ENCODE measurements at regions not wholly inside any gene's neighbourhood (a gene's known extent, or its start where the extent isn't known, plus 50 kb on each side); places are given as distances from the start of the nearest gene placed in this dataset.

GRCh38 chr15:31557899-31558298 lies 231.3 kb downstream of the KLF13 start:
- H2AFZ ChIP-seq (ENCODE audit: low read length, unreplicated experiment): no peak overlapping the region
- H3K36me3 ChIP-seq (ENCODE audit: insufficient read depth, low read length): no peaks in the 10 kb centered on the region
- H3K79me2 ChIP-seq (ENCODE audit: control insufficient read depth, insufficient read depth, low read length, unreplicated experiment): no peaks in the 10 kb centered on the region
- H3K4me1 ChIP-seq (ENCODE audit: control insufficient read depth, insufficient read depth, low read length, unreplicated experiment): peaks cover 6% of the 10 kb centered on the region
- no peaks in the 10 kb centered on the region for H3K27me3 ChIP-seq (ENCODE audit: insufficient read depth, low read length)
- no peak overlapping the region for H3K4me3 ChIP-seq (ENCODE audit: low read depth, low read length)
- no peak overlapping the region for H3K27ac ChIP-seq (ENCODE audit: low read depth, low read length)

- Histone ChIP-seq H3K79me2 (ENCODE audit: control insufficient read depth, insufficient read depth, low read length, unreplicated experiment) (no peaks in the 10 kb centered on the region), H2AFZ (ENCODE audit: low read length, unreplicated experiment) (no peak overlapping the region), H3K27me3 (ENCODE audit: insufficient read depth, low read length) (no peaks in the 10 kb centered on the region), H3K27ac (ENCODE audit: low read depth, low read length) (no peak overlapping the region), H3K36me3 (ENCODE audit: insufficient read depth, low read length) (no peaks in the 10 kb centered on the region), H3K4me1 (ENCODE audit: control insufficient read depth, insufficient read depth, low read length, unreplicated experiment) (peaks cover 5% of the 10 kb centered on the region), H3K4me3 (ENCODE audit: low read depth, low read length) (no peak overlapping the region)
Observed at GRCh38 chr15:31558840-31559239, 232.2 kb downstream of the KLF13 start.

GRCh38 chr15:31559786-31560185 lies 233.2 kb downstream of the KLF13 start:
- no peaks in the 10 kb centered on the region for H3K79me2 ChIP-seq (ENCODE audit: control insufficient read depth, insufficient read depth, low read length, unreplicated experiment)

GRCh38 chr15:31560643-31561042 lies 234.0 kb downstream of the KLF13 start:
- no peaks in the 10 kb centered on the region for H3K4me1 ChIP-seq (ENCODE audit: control insufficient read depth, insufficient read depth, low read length, unreplicated experiment)
- H3K27me3 ChIP-seq (ENCODE audit: insufficient read depth, low read length): no peaks in the 10 kb centered on the region
- no peaks in the 10 kb centered on the region for H3K36me3 ChIP-seq (ENCODE audit: insufficient read depth, low read length)

More at GRCh38 chr15:31559786-31560185, 233.2 kb downstream of the KLF13 start:
- Histone ChIP-seq H3K4me3 (ENCODE audit: low read depth, low read length) (no peak overlapping the region), H3K4me1 (ENCODE audit: control insufficient read depth, insufficient read depth, low read length, unreplicated experiment) (no peaks in the 10 kb centered on the region), H2AFZ (ENCODE audit: low read length, unreplicated experiment) (no peak overlapping the region), H3K36me3 (ENCODE audit: insufficient read depth, low read length) (no peaks in the 10 kb centered on the region), H3K27ac (ENCODE audit: low read depth, low read length) (no peak overlapping the region), H3K27me3 (ENCODE audit: insufficient read depth, low read length) (no peaks in the 10 kb centered on the region)

GRCh38 chr15:31561156-31561555 lies 234.5 kb downstream of the KLF13 start:
- Histone ChIP-seq H2AFZ (ENCODE audit: low read length, unreplicated experiment) (no peak overlapping the region), H3K4me3 (ENCODE audit: low read depth, low read length) (no peak overlapping the region), H3K79me2 (ENCODE audit: control insufficient read depth, insufficient read depth, low read length, unreplicated experiment) (no peaks in the 10 kb centered on the region), H3K4me1 (ENCODE audit: control insufficient read depth, insufficient read depth, low read length, unreplicated experiment) (no peaks in the 10 kb centered on the region), H3K27ac (ENCODE audit: low read depth, low read length) (no peak overlapping the region), H3K36me3 (ENCODE audit: insufficient read depth, low read length) (no peaks in the 10 kb centered on the region), H3K27me3 (ENCODE audit: insufficient read depth, low read length) (no peaks in the 10 kb centered on the region)

More at GRCh38 chr15:31560643-31561042, 234.0 kb downstream of the KLF13 start:
- Histone ChIP-seq H2AFZ (ENCODE audit: low read length, unreplicated experiment) (no peak overlapping the region), H3K4me3 (ENCODE audit: low read depth, low read length) (no peak overlapping the region), H3K27ac (ENCODE audit: low read depth, low read length) (no peak overlapping the region), H3K79me2 (ENCODE audit: control insufficient read depth, insufficient read depth, low read length, unreplicated experiment) (no peaks in the 10 kb centered on the region)

- Histone ChIP-seq H3K79me2 (ENCODE audit: control insufficient read depth, insufficient read depth, low read length, unreplicated experiment) (no peaks in the 10 kb centered on the region), H3K27me3 (ENCODE audit: insufficient read depth, low read length) (no peaks in the 10 kb centered on the region), H3K27ac (ENCODE audit: low read depth, low read length) (no peak overlapping the region), H3K4me3 (ENCODE audit: low read depth, low read length) (no peak overlapping the region), H2AFZ (ENCODE audit: low read length, unreplicated experiment) (no peak overlapping the region), H3K36me3 (ENCODE audit: insufficient read depth, low read length) (no peaks in the 10 kb centered on the region), H3K4me1 (ENCODE audit: control insufficient read depth, insufficient read depth, low read length, unreplicated experiment) (no peaks in the 10 kb centered on the region)
Observed at GRCh38 chr15:31563001-31563400, 236.4 kb downstream of the KLF13 start.

- Histone ChIP-seq H3K4me1 (ENCODE audit: control insufficient read depth, insufficient read depth, low read length, unreplicated experiment) (no peaks in the 10 kb centered on the region), H3K27me3 (ENCODE audit: insufficient read depth, low read length) (no peaks in the 10 kb centered on the region; the same call in 1 of the 2 replicates), H3K4me3 (ENCODE audit: low read depth, low read length) (no peak overlapping the region), H3K27ac (ENCODE audit: low read depth, low read length) (no peak overlapping the region), H3K79me2 (ENCODE audit: control insufficient read depth, insufficient read depth, low read length, unreplicated experiment) (no peaks in the 10 kb centered on the region), H2AFZ (ENCODE audit: low read length, unreplicated experiment) (no peak overlapping the region), H3K36me3 (ENCODE audit: insufficient read depth, low read length) (no peaks in the 10 kb centered on the region)
Observed at GRCh38 chr15:31563421-31563820, 236.8 kb downstream of the KLF13 start.

GRCh38 chr15:31567861-31568260 lies 241.2 kb downstream of the KLF13 start:
- Histone ChIP-seq H3K79me2 (ENCODE audit: control insufficient read depth, insufficient read depth, low read length, unreplicated experiment) (no peaks in the 10 kb centered on the region), H3K36me3 (ENCODE audit: insufficient read depth, low read length) (no peaks in the 10 kb centered on the region), H3K27ac (ENCODE audit: low read depth, low read length) (no peak overlapping the region), H2AFZ (ENCODE audit: low read length, unreplicated experiment) (no peak overlapping the region), H3K4me3 (ENCODE audit: low read depth, low read length) (no peak overlapping the region), H3K4me1 (ENCODE audit: control insufficient read depth, insufficient read depth, low read length, unreplicated experiment) (no peaks in the 10 kb centered on the region), H3K27me3 (ENCODE audit: insufficient read depth, low read length) (peaks cover 3% of the 10 kb centered on the region; the same call in 1 of the 2 replicates)

- no peak overlapping the region for H2AFZ ChIP-seq (ENCODE audit: low read length, unreplicated experiment)
- no peak overlapping the region for H3K4me3 ChIP-seq (ENCODE audit: low read depth, low read length)
- no peaks in the 10 kb centered on the region for H3K4me1 ChIP-seq (ENCODE audit: control insufficient read depth, insufficient read depth, low read length, unreplicated experiment)
- no peaks in the 10 kb centered on the region for H3K79me2 ChIP-seq (ENCODE audit: control insufficient read depth, insufficient read depth, low read length, unreplicated experiment)
- no peak overlapping the region for H3K27ac ChIP-seq (ENCODE audit: low read depth, low read length)
- peaks cover 3% of the 10 kb centered on the region; the same call in 1 of the 2 replicates for H3K27me3 ChIP-seq (ENCODE audit: insufficient read depth, low read length)
- H3K36me3 ChIP-seq (ENCODE audit: insufficient read depth, low read length): no peaks in the 10 kb centered on the region
Observed at GRCh38 chr15:31569836-31570235, 243.2 kb downstream of the KLF13 start.

- Histone ChIP-seq H3K79me2 (ENCODE audit: control insufficient read depth, insufficient read depth, low read length, unreplicated experiment) (no peaks in the 10 kb centered on the region), H2AFZ (ENCODE audit: low read length, unreplicated experiment) (no peak overlapping the region), H3K27ac (ENCODE audit: low read depth, low read length) (no peak overlapping the region), H3K36me3 (ENCODE audit: insufficient read depth, low read length) (no peaks in the 10 kb centered on the region), H3K4me3 (ENCODE audit: low read depth, low read length) (no peak overlapping the region), H3K27me3 (ENCODE audit: insufficient read depth, low read length) (peaks cover 3% of the 10 kb centered on the region; the same call in 1 of the 2 replicates), H3K4me1 (ENCODE audit: control insufficient read depth, insufficient read depth, low read length, unreplicated experiment) (no peaks in the 10 kb centered on the region)
Observed at GRCh38 chr15:31570591-31570990, 244.0 kb downstream of the KLF13 start.

GRCh38 chr15:31571676-31572075 lies 245.0 kb downstream of the KLF13 start:
- H3K79me2 ChIP-seq (ENCODE audit: control insufficient read depth, insufficient read depth, low read length, unreplicated experiment): no peaks in the 10 kb centered on the region
- H3K4me3 ChIP-seq (ENCODE audit: low read depth, low read length): no peak overlapping the region
- H3K27me3 ChIP-seq (ENCODE audit: insufficient read depth, low read length): peaks cover 3% of the 10 kb centered on the region; the same call in 1 of the 2 replicates
- no peak overlapping the region for H2AFZ ChIP-seq (ENCODE audit: low read length, unreplicated experiment)
- H3K36me3 ChIP-seq (ENCODE audit: insufficient read depth, low read length): no peaks in the 10 kb centered on the region
- no peaks in the 10 kb centered on the region for H3K4me1 ChIP-seq (ENCODE audit: control insufficient read depth, insufficient read depth, low read length, unreplicated experiment)
- no peak overlapping the region for H3K27ac ChIP-seq (ENCODE audit: low read depth, low read length)
